HCT116 (cell line): ENCODE measurements at regions not wholly inside any gene's neighbourhood (a gene's known extent, or its start where the extent isn't known, plus 50 kb on each side); places are given as distances from the start of the nearest gene placed in this dataset.

Experiments used
- CEBPB ChIP-seq: IDR thresholded peaks from 2 replicates; pipeline ENCODE4 v1.6.1; 2012; ENCODE audit warnings: low read depth
- CTCF ChIP-seq, 3 experiments: fragments of 200-600 bp in 1 of 3; sonication (generic) in 1 of 3; IDR thresholded peaks in 2 of 3; conservative IDR thresholded peaks in 1 of 3; 2 replicates each; pipeline ENCODE4 v1.5.1; 2012 to 2017; ENCODE audit warnings: low read depth in 2 of 3, low read length in 2 of 3, antibody characterized with exemption in 1 of 3, borderline replicate concordance in 1 of 3, control low read depth in 1 of 3, mild to moderate bottlenecking in 1 of 3, mixed read lengths in 1 of 3, mixed run types in 1 of 3, moderate library complexity in 1 of 3; ENCODE audit not compliant: insufficient read depth in 1 of 3
- EZH2 ChIP-seq: fragments of 200-600 bp; sonication (generic); IDR thresholded peaks from 2 replicates; pipeline ENCODE4 v1.6.1; 2017; ENCODE audit warnings: antibody characterized with exemption, mixed run types
- EZH2phosphoT487 ChIP-seq: fragments of 200-600 bp; IDR thresholded peaks from 2 replicates; pipeline ENCODE4 v1.6.1; 2018; ENCODE audit warnings: antibody characterized with exemption, borderline replicate concordance
- JUND ChIP-seq: IDR thresholded peaks from 2 replicates; pipeline ENCODE4 v1.6.1; 2012
- POLR2A ChIP-seq: IDR thresholded peaks from 2 replicates; pipeline ENCODE4 v1.7.0; 2011; ENCODE audit warnings: borderline replicate concordance; ENCODE audit not compliant: insufficient read depth, insufficient read length; ENCODE audit errors: extremely low read depth
- POLR2AphosphoS5 ChIP-seq: IDR thresholded peaks from 2 replicates; pipeline ENCODE4 v1.6.1; 2011; ENCODE audit warnings: mild to moderate bottlenecking, low read depth, low read length, moderate library complexity
- RAD21 ChIP-seq: IDR thresholded peaks from 2 replicates; pipeline ENCODE4 v1.6.1; 2012; ENCODE audit warnings: low read depth, mild to moderate bottlenecking
- ZNF274 ChIP-seq: fragments of 200-500 bp; sonication (Bioruptor generic); IDR thresholded peaks from 2 replicates; pipeline ENCODE4 v1.6.1; 2014; ENCODE audit warnings: mild to moderate bottlenecking, low read depth, low read length, inconsistent platforms
- TF ChIP-seq, protein P1 (sequence below): IDR thresholded peaks from 2 replicates; pipeline ENCODE4 v1.6.1; 2012

DNA sequence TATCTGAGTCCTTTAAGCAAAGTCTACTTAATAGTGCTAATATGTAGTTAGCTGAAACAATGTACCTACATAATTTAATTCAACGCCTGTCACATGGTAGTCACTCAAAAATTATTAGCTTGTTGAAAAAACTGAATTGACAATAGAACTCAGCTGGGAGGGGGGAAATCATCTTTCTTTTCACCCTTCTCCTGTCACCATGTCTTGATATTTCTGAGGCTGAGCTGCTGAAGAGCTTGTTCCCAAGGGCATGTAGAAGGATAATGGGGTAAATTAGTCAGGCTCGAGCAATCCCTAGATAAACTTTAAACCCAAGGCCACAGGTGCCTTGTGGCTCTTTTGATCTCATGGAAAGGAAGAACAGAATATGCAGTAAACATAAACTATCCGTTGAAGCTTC is 339.6 kb upstream of the LRATD1 start:
- no peak for TF ChIP-seq CTCF (IDR thresholded peaks at IDR 0.05 in 2 of 3, conservative IDR thresholded peaks at IDR 0.05 in 1 of 3; ENCODE audit: borderline replicate concordance in 1 of 3, insufficient read depth in 1 of 3, low read depth in 2 of 3, low read length in 2 of 3)
- TF ChIP-seq, protein P1, sequence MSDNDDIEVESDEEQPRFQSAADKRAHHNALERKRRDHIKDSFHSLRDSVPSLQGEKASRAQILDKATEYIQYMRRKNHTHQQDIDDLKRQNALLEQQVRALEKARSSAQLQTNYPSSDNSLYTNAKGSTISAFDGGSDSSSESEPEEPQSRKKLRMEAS: no peak
- TF ChIP-seq POLR2AphosphoS5: no peak
- no peak for TF ChIP-seq EZH2phosphoT487
- TF ChIP-seq ZNF274: no peak
- TF ChIP-seq EZH2: no peak
- TF ChIP-seq CEBPB: no peak
- TF ChIP-seq POLR2A: no peak
- no peak for TF ChIP-seq JUND
- TF ChIP-seq RAD21: no peak
